Activated CD4-positive, alpha-beta T cell treated with anti-CD3 and anti-CD28 coated beads, Interleukin-2, amount 10 ng/mL, durations not matched to agents 24 days and 14 days (primary cell): ENCODE measurements at regions not wholly inside any gene's neighbourhood (a gene's known extent, or its start where the extent isn't known, plus 50 kb on each side); places are given as distances from the start of the nearest gene placed in this dataset.

ENCODE experiments used
- DNase-seq: peaks from one replicate; pipeline ENCODE4 v3.0.0; 2022
- H3K27ac Mint-ChIP-seq: one replicate; pipeline ENCODE4 v1.8.0; 2022; ENCODE audit warnings: mild to moderate bottlenecking, mixed read lengths
- H3K27me3 Mint-ChIP-seq: one replicate; pipeline ENCODE4 v1.8.0; 2022; ENCODE audit warnings: mixed read lengths
- H3K36me3 Mint-ChIP-seq: one replicate; pipeline ENCODE4 v1.8.0; 2022; ENCODE audit warnings: low read depth, mild to moderate bottlenecking, mixed read lengths
- H3K4me1 Mint-ChIP-seq: one replicate; pipeline ENCODE4 v1.8.0; 2021; ENCODE audit warnings: mixed read lengths
- H3K4me3 Mint-ChIP-seq: one replicate; pipeline ENCODE4 v1.8.0; 2022; ENCODE audit warnings: mild to moderate bottlenecking, moderate library complexity, mixed read lengths
- H3K9me3 Mint-ChIP-seq: one replicate; pipeline ENCODE4 v1.8.0; 2021; ENCODE audit warnings: mixed read lengths
- intact Hi-C: fragments of 100-400 bp; cut with micrococcal nuclease; formaldehyde crosslinking; loops from one replicate; pipeline ENCODE4 v1.15.1; 2023

- H3K27me3 Mint-ChIP-seq, result no peaks in the 10 kb centered on the region
- H3K4me1 Mint-ChIP-seq, result no peaks in the 10 kb centered on the region
- no peak overlapping the region for H3K27ac Mint-ChIP-seq
- no peak for DNase-seq
- no peak overlapping the region for H3K4me3 Mint-ChIP-seq
- intact Hi-C loops, result no loop called here
- H3K9me3 Mint-ChIP-seq, result no peaks in the 10 kb centered on the region
- no peaks in the 10 kb centered on the region for H3K36me3 Mint-ChIP-seq
Measured at GRCh38 chr7:41459183-41459582, 243.7 kb downstream of the INHBA start.

GRCh38 chr7:41457832-41458437, 245.0 kb downstream of the INHBA start:
- H3K36me3 Mint-ChIP-seq, result no peaks in the 10 kb centered on the region
- no peak overlapping the region for H3K4me3 Mint-ChIP-seq
- H3K4me1 Mint-ChIP-seq, result no peaks in the 10 kb centered on the region
- no peaks in the 10 kb centered on the region for H3K27me3 Mint-ChIP-seq
- no peak for DNase-seq
- no peak overlapping the region for H3K27ac Mint-ChIP-seq
- intact Hi-C loops, result no loop called here
- no peaks in the 10 kb centered on the region for H3K9me3 Mint-ChIP-seq

- Mint-ChIP-seq H3K9me3 (no peaks in the 10 kb centered on the region), H3K4me1 (no peaks in the 10 kb centered on the region), H3K27me3 (no peaks in the 10 kb centered on the region), H3K27ac (no peak overlapping the region), H3K36me3 (no peaks in the 10 kb centered on the region), H3K4me3 (no peak overlapping the region)
- no peak for DNase-seq
- intact Hi-C loops, result no loop called here
Measured at GRCh38 chr7:41451826-41452225, 251.1 kb downstream of the INHBA start.

GRCh38 chr7:41449694-41450093, 253.2 kb downstream of the INHBA start:
- Mint-ChIP-seq H3K4me1 (no peaks in the 10 kb centered on the region), H3K27me3 (no peaks in the 10 kb centered on the region), H3K9me3 (no peaks in the 10 kb centered on the region), H3K36me3 (no peaks in the 10 kb centered on the region), H3K4me3 (no peak overlapping the region), H3K27ac (no peak overlapping the region)
- intact Hi-C loops, result no loop called here
- no peak for DNase-seq

GRCh38 chr7:41449286-41449685, 253.6 kb downstream of the INHBA start:
- Mint-ChIP-seq H3K9me3 (no peaks in the 10 kb centered on the region), H3K27ac (no peak overlapping the region), H3K4me1 (no peaks in the 10 kb centered on the region), H3K27me3 (no peaks in the 10 kb centered on the region), H3K36me3 (no peaks in the 10 kb centered on the region), H3K4me3 (no peak overlapping the region)
- intact Hi-C loops, result no loop called here
- no peak for DNase-seq

- Mint-ChIP-seq H3K27ac (no peak overlapping the region), H3K36me3 (no peaks in the 10 kb centered on the region), H3K27me3 (no peaks in the 10 kb centered on the region)
Measured at GRCh38 chr7:41448104-41448503, 254.8 kb downstream of the INHBA start.

GRCh38 chr7:41447450-41448042, 255.3 kb downstream of the INHBA start:
- DNase-seq, result no peak
- Mint-ChIP-seq H3K27me3 (no peaks in the 10 kb centered on the region), H3K4me1 (no peaks in the 10 kb centered on the region), H3K4me3 (no peak overlapping the region), H3K27ac (no peak overlapping the region), H3K36me3 (no peaks in the 10 kb centered on the region), H3K9me3 (no peaks in the 10 kb centered on the region)
- intact Hi-C loops, result no loop called here

More at GRCh38 chr7:41448104-41448503, 254.8 kb downstream of the INHBA start:
- intact Hi-C loops, result no loop called here
- no peak for DNase-seq
- Mint-ChIP-seq H3K9me3 (no peaks in the 10 kb centered on the region), H3K4me1 (no peaks in the 10 kb centered on the region), H3K4me3 (no peak overlapping the region)

- no peak overlapping the region for H3K4me3 Mint-ChIP-seq
- intact Hi-C loops, result no loop called here
- no peaks in the 10 kb centered on the region for H3K4me1 Mint-ChIP-seq
- H3K9me3 Mint-ChIP-seq, result no peaks in the 10 kb centered on the region
- H3K27me3 Mint-ChIP-seq, result no peaks in the 10 kb centered on the region
- H3K27ac Mint-ChIP-seq, result no peak overlapping the region
- no peak for DNase-seq
- H3K36me3 Mint-ChIP-seq, result no peaks in the 10 kb centered on the region
Measured at GRCh38 chr7:41446606-41447449, 256.1 kb downstream of the INHBA start.

- no peak overlapping the region for H3K4me3 Mint-ChIP-seq
- H3K27me3 Mint-ChIP-seq, result no peaks in the 10 kb centered on the region
- no peaks in the 10 kb centered on the region for H3K36me3 Mint-ChIP-seq
- no peaks in the 10 kb centered on the region for H3K9me3 Mint-ChIP-seq
- H3K4me1 Mint-ChIP-seq, result no peaks in the 10 kb centered on the region
- intact Hi-C loops, result no loop called here
- no peak for DNase-seq
- no peak overlapping the region for H3K27ac Mint-ChIP-seq
Measured at GRCh38 chr7:41445946-41446345, 256.9 kb downstream of the INHBA start.

GRCh38 chr7:41445432-41445831, 257.5 kb downstream of the INHBA start:
- Mint-ChIP-seq H3K9me3 (no peaks in the 10 kb centered on the region), H3K4me1 (no peaks in the 10 kb centered on the region), H3K4me3 (no peak overlapping the region), H3K27me3 (no peaks in the 10 kb centered on the region), H3K36me3 (no peaks in the 10 kb centered on the region), H3K27ac (no peak overlapping the region)
- DNase-seq, result no peak
- intact Hi-C loops, result no loop called here

- DNase-seq, result no peak
- intact Hi-C loops, result no loop called here
- Mint-ChIP-seq H3K4me1 (no peaks in the 10 kb centered on the region), H3K27me3 (no peaks in the 10 kb centered on the region), H3K27ac (no peak overlapping the region), H3K4me3 (no peak overlapping the region), H3K36me3 (no peaks in the 10 kb centered on the region), H3K9me3 (peaks cover under 1% of the 10 kb centered on the region)
Measured at GRCh38 chr7:41439515-41439879, 263.4 kb downstream of the INHBA start.

GRCh38 chr7:41438705-41439514, 264.0 kb downstream of the INHBA start:
- no peaks in the 10 kb centered on the region for H3K36me3 Mint-ChIP-seq
- no peaks in the 10 kb centered on the region for H3K4me1 Mint-ChIP-seq
- intact Hi-C loops, result no loop called here
- no peak for DNase-seq
- H3K27ac Mint-ChIP-seq, result no peak overlapping the region
- H3K27me3 Mint-ChIP-seq, result no peaks in the 10 kb centered on the region
- H3K9me3 Mint-ChIP-seq, result peaks cover 4% of the 10 kb centered on the region
- H3K4me3 Mint-ChIP-seq, result no peak overlapping the region

GRCh38 chr7:41437257-41438196, 265.4 kb downstream of the INHBA start:
- H3K9me3 Mint-ChIP-seq, result peaks cover 8% of the 10 kb centered on the region
- no peak overlapping the region for H3K27ac Mint-ChIP-seq
- no peak for DNase-seq
- no peaks in the 10 kb centered on the region for H3K4me1 Mint-ChIP-seq
- intact Hi-C loops, result no loop called here
- no peaks in the 10 kb centered on the region for H3K27me3 Mint-ChIP-seq
- no peak overlapping the region for H3K4me3 Mint-ChIP-seq
- no peaks in the 10 kb centered on the region for H3K36me3 Mint-ChIP-seq
